ENCODE measurements at regions not wholly inside any gene's neighbourhood (a gene's known extent, or its start where the extent isn't known, plus 50 kb on each side); places are given as distances from the start of the nearest gene placed in this dataset.

DNA sequence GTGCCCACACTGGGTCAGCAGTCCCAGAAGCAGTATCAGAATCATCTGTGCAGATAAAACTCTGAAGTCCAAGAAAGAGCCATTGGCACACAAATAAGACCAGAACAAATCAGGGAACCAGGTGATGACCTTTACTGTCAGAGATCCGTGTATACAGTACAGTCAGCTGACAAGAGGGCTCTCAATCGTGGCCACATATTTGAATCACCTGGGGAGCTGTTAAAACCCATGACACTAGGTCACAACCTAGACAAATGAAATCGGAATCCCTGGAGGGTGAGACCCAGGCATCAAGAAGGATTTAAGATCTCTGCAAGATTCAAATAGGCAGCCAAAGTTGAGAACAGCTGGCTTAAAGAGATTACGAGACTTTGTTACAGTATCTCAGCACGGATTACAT, 807.1 kb downstream of the RNF144A start:
- H3K4me2 ChIP-seq (ENCODE audit: low read length), result no peak overlapping the region
- ChIA-PET RAD21 (ENCODE audit: low non-redundant PET in 1 of 2, low total read pairs in 2 of 2, uncharacterized antibody in 2 of 2, unreplicated experiment in 2 of 2) (no interaction called here), CTCF (no interaction called here), POLR2A (no interaction called here)
- H3K4me3 ChIP-seq (replicated peaks in 1 of 2; ENCODE audit: low read depth in 1 of 2, low read length in 2 of 2), result no peak overlapping the region
- ATAC-seq, result no peak
- H3K9me2 ChIP-seq (ENCODE audit: insufficient read depth), result no peaks in the 10 kb centered on the region
- H3K4me1 ChIP-seq (ENCODE audit: control insufficient read depth in 1 of 2, insufficient read depth in 2 of 2, low read length in 2 of 2), result no peaks in the 10 kb centered on the region
- no peaks in the 10 kb centered on the region for H3K9me3 ChIP-seq (ENCODE audit: control insufficient read depth in 1 of 2, insufficient read depth in 1 of 2, low read depth in 1 of 2, low read length in 2 of 2)
- no peak for TF ChIP-seq JUND (IDR thresholded peaks at IDR 0.05)
- TF ChIP-seq, protein P1, sequence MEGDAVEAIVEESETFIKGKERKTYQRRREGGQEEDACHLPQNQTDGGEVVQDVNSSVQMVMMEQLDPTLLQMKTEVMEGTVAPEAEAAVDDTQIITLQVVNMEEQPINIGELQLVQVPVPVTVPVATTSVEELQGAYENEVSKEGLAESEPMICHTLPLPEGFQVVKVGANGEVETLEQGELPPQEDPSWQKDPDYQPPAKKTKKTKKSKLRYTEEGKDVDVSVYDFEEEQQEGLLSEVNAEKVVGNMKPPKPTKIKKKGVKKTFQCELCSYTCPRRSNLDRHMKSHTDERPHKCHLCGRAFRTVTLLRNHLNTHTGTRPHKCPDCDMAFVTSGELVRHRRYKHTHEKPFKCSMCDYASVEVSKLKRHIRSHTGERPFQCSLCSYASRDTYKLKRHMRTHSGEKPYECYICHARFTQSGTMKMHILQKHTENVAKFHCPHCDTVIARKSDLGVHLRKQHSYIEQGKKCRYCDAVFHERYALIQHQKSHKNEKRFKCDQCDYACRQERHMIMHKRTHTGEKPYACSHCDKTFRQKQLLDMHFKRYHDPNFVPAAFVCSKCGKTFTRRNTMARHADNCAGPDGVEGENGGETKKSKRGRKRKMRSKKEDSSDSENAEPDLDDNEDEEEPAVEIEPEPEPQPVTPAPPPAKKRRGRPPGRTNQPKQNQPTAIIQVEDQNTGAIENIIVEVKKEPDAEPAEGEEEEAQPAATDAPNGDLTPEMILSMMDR (IDR thresholded peaks at IDR 0.05 in 2 of 3, conservative IDR thresholded peaks at IDR 0.05 in 1 of 3; ENCODE audit: borderline replicate concordance in 1 of 3, insufficient read depth in 1 of 3, low read depth in 2 of 3, low read length in 2 of 3), result no peak
- TF ChIP-seq SIN3A (IDR thresholded peaks at IDR 0.05; ENCODE audit: low read depth), result no peak
- TF ChIP-seq EZH2phosphoT487 (IDR thresholded peaks at IDR 0.05; ENCODE audit: borderline replicate concordance), result no peak
- DNase-seq (ENCODE audit: low read depth, low spot score), result no peak
- no peak overlapping the region for H3K9ac ChIP-seq (ENCODE audit: low read length)
- H3K36me3 ChIP-seq (ENCODE audit: control insufficient read depth in 1 of 2, insufficient read depth in 2 of 2, low read length in 2 of 2), result no peaks in the 10 kb centered on the region
- no peak overlapping the region for H2AFZ ChIP-seq (ENCODE audit: low read depth, low read length, poor library complexity, severe bottlenecking)
- peaks cover 14% of the 10 kb centered on the region for H3K27me3 ChIP-seq (ENCODE audit: insufficient read depth, low read length)
- no TSS peak for BruUV-seq (replicated peaks)
- H4K20me1 ChIP-seq (ENCODE audit: insufficient read depth), result no peaks in the 10 kb centered on the region
- H3K79me2 ChIP-seq (ENCODE audit: insufficient read depth, low read length), result no peaks in the 10 kb centered on the region
- intact Hi-C loops (cut with micrococcal nuclease), result no loop called here
- H3K27ac ChIP-seq (ENCODE audit: low read depth, low read length), result no peak overlapping the region

DNA sequence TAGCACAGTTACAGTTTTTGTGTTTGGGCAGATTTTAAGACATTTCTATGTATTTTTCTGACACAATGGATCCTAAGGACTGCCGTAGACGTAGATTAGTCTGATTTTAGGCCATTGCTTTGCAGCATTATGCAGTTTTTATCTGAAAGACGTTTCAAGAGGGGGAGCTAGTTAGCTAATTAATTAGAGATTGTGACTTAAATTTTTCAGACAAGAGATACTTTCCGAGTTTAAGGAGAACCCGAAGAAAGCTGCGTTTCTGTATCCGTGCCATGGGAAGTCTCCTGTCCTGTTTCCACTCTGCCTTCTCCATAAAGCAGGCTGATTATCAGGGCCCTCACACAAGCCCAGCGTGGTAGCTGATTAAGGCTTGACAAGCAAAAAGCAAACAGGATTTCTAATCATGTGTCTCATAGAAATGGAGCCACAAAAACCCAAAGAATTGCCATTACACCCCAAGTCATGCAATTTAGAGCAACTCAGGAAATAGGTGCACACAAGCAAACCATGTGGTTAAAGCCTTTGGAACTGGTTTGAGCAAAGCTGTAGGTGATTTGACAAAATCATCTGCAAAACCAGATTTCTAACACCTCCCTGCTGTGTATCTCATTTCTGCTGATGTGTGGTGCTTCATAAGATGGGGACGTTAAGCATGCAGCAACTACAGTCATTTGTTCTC, 808.1 kb downstream of the RNF144A start:
- H3K79me2 ChIP-seq (ENCODE audit: insufficient read depth, low read length), result no peaks in the 10 kb centered on the region
- H3K27me3 ChIP-seq (ENCODE audit: insufficient read depth, low read length), result peaks cover 23% of the 10 kb centered on the region
- H2AFZ ChIP-seq (ENCODE audit: low read depth, low read length, poor library complexity, severe bottlenecking), result no peak overlapping the region
- H3K9me3 ChIP-seq (ENCODE audit: control insufficient read depth in 1 of 2, insufficient read depth in 1 of 2, low read depth in 1 of 2, low read length in 2 of 2), result no peaks in the 10 kb centered on the region
- BruUV-seq (replicated peaks), result no TSS peak
- H3K9ac ChIP-seq (ENCODE audit: low read length), result no peak overlapping the region
- no peaks in the 10 kb centered on the region for H4K20me1 ChIP-seq (ENCODE audit: insufficient read depth)
- ChIA-PET RAD21 (ENCODE audit: low non-redundant PET in 1 of 2, low total read pairs in 2 of 2, uncharacterized antibody in 2 of 2, unreplicated experiment in 2 of 2) (no interaction called here), CTCF (no interaction called here), POLR2A (no interaction called here)
- TF ChIP-seq, protein P2, sequence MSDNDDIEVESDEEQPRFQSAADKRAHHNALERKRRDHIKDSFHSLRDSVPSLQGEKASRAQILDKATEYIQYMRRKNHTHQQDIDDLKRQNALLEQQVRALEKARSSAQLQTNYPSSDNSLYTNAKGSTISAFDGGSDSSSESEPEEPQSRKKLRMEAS (IDR thresholded peaks at IDR 0.05), result no peak
- TF ChIP-seq FOSL1 (IDR thresholded peaks at IDR 0.05; ENCODE audit: low read depth) (no peak), YY1 (IDR thresholded peaks at IDR 0.05; ENCODE audit: extremely low read depth, insufficient replicate concordance, low read depth, low read length) (no peak), ELF1 (IDR thresholded peaks at IDR 0.05; ENCODE audit: borderline replicate concordance, low read depth) (no peak), CEBPB (IDR thresholded peaks at IDR 0.05; ENCODE audit: low read depth) (no peak), RAD21 (IDR thresholded peaks at IDR 0.05; ENCODE audit: low read depth) (peak; percentile 24; the same call in 1 of the 2 replicates), TCF7L2 (IDR thresholded peaks at IDR 0.05; ENCODE audit: borderline replicate concordance, extremely low read depth, insufficient read depth, insufficient read length) (no peak), POLR2AphosphoS5 (IDR thresholded peaks at IDR 0.05; ENCODE audit: low read depth, low read length) (no peak)
- ATAC-seq, result no peak
- no peak for DNase-seq (ENCODE audit: low read depth, low spot score)
- H3K4me2 ChIP-seq (ENCODE audit: low read length), result no peak overlapping the region
- H3K36me3 ChIP-seq (ENCODE audit: control insufficient read depth in 1 of 2, insufficient read depth in 2 of 2, low read length in 2 of 2), result no peaks in the 10 kb centered on the region
- intact Hi-C loops (cut with micrococcal nuclease), result no loop called here
- H3K4me3 ChIP-seq (replicated peaks in 1 of 2; ENCODE audit: low read depth in 1 of 2, low read length in 2 of 2), result no peak overlapping the region
- H3K27ac ChIP-seq (ENCODE audit: low read depth, low read length), result no peak overlapping the region
- no peaks in the 10 kb centered on the region for H3K9me2 ChIP-seq (ENCODE audit: insufficient read depth)
- H3K4me1 ChIP-seq (ENCODE audit: control insufficient read depth in 1 of 2, insufficient read depth in 2 of 2, low read length in 2 of 2), result no peaks in the 10 kb centered on the region
